H1 (cell line): ENCODE measurements at regions not wholly inside any gene's neighbourhood (a gene's known extent, or its start where the extent isn't known, plus 50 kb on each side); places are given as distances from the start of the nearest gene placed in this dataset.

ENCODE experiments used
- TF ChIP-seq, protein P1 (sequence below), 3 experiments: IDR thresholded peaks; 1 replicate in 2 of 3; 2 replicates in 1 of 3; pipeline versions ENCODE4 v1.5.1 to v1.6.1; 2011; ENCODE audit warnings: low read length in 3 of 3, mild to moderate bottlenecking in 3 of 3, inconsistent platforms in 2 of 3, low read depth in 1 of 3, moderate library complexity in 1 of 3; ENCODE audit not compliant: insufficient read depth in 1 of 3; ENCODE audit errors: control extremely low read depth in 1 of 3

DNA sequence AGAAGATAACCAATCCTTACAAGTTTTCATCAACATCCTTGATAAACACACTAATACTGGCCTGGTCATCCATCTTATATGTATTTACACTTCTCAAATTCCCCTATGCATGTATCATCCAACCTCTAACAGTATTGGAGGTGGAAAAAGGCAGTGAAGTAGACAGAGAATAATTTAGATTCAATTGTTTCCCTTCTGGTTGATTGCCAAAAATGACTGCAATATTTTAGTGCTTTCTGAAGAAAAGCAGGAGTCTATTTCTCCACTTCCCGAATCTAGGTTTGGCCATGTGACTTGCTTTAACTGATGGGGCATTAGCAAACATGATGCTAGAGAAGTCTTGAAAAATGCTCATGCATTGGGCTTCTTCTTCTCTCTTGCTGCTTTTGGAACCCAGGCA lies 78.3 kb upstream of the METAP2 start (continued):
- TF ChIP-seq, protein P1, sequence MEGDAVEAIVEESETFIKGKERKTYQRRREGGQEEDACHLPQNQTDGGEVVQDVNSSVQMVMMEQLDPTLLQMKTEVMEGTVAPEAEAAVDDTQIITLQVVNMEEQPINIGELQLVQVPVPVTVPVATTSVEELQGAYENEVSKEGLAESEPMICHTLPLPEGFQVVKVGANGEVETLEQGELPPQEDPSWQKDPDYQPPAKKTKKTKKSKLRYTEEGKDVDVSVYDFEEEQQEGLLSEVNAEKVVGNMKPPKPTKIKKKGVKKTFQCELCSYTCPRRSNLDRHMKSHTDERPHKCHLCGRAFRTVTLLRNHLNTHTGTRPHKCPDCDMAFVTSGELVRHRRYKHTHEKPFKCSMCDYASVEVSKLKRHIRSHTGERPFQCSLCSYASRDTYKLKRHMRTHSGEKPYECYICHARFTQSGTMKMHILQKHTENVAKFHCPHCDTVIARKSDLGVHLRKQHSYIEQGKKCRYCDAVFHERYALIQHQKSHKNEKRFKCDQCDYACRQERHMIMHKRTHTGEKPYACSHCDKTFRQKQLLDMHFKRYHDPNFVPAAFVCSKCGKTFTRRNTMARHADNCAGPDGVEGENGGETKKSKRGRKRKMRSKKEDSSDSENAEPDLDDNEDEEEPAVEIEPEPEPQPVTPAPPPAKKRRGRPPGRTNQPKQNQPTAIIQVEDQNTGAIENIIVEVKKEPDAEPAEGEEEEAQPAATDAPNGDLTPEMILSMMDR (IDR thresholded peaks at IDR 0.05; ENCODE audit: control extremely low read depth in 1 of 3, insufficient read depth in 1 of 3, low read depth in 1 of 3, low read length in 3 of 3), result no peak
